Non-pigmented ciliary epithelial cell (primary cell): ENCODE measurements at regions not wholly inside any gene's neighbourhood (a gene's known extent, or its start where the extent isn't known, plus 50 kb on each side); places are given as distances from the start of the nearest gene placed in this dataset.

Experiments
- DNase-seq: peaks from one replicate; pipeline ENCODE4 v3.0.0-alpha.2; 2010; ENCODE audit warnings: low read depth

DNA sequence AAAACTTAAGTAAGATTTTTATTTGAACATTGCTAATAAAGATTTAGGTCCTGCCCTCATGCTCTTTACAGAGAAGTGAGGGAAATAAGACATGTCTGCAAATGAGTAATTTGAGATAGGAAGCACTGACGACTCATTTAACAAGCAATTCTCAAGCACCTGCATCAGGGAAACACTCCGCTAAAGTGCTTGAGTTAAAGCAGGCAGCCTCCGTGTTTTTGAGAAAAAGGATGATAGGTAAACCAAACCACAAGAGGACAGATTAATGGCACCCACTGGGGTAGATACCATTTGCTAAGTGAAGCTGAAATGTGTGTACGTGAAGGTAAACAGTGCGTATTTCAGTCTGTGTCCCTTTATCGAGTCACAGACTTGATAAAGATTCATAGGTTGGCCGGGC, 184.6 kb upstream of the CARD18 start:
- DNase-seq = no peak

DNA sequence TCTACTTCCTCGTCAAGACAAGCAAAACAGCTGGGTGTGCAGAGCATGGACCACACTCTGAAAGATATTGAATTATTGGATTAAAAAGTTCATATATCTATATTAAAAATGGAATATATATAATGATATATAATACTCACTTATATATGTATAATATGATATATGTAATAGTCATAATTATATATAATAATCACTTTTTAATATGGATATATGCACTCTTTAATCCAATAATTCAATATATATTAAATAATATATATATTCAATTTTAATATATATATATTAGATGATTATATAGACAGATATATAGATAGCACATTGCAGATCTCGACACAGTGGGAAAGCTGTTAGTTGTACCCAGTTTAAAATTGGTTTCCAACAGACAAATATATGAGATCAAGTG, 182.1 kb upstream of the CARD18 start:
- DNase-seq = no peak

DNA sequence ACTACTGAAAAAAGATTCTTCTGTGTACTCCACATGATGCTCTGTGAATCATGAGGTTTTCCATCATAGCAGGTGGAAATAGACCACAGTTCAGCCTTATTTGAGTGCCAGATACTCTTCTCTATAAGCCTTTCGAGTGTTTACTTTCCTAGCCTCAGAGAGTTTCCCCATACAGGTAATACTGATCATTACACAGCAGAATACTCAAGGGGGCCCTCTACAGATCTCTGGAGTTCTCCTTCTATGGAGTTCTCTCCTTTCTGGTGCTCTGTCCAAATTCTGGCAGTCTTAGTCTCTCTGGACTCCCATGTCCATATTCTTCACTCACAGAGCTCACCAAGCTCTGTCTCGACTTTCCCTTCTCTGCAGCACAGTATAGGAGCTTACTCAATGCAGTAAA, 175.7 kb upstream of the CARD18 start:
- no peak for DNase-seq

DNA sequence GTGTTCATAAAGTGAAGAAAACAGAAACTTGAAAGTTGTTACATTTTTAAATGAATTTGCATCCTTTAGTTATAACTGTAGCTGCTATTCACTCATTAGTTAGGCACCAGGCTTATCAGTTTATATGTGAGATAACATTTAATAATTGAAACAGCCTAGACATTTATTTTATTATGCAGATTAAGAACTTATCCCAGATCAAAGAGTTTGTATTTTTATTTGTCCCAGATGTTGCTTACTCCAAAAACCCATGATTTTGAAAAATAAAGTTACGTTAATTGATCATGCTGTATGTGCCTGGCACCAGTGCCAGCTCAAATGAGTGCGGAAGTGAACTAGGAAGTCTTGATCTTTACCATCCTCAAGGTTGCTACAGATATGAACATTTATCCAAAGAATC, 172.7 kb upstream of the CARD18 start:
- no peak for DNase-seq

DNA sequence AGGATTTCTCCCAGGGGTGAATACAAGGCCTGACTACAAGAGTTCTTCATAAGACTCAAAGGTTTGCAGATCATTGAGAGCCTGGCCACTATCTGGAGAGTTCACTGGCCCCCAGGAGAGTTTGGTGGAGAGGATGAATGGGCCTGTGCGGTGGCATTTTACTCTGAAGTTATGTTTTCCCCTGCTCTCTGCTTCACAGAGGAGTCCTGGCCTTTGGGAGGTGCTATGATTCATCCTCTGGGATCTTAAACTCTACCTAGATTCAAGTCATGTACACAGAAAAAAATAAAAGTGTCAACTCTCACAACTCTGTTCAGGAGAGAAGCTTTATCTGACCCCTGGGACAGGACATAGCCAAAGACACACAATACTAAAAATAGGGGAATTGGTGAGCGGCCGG, 159.1 kb upstream of the CARD18 start:
- DNase-seq = peak; percentile 10

DNA sequence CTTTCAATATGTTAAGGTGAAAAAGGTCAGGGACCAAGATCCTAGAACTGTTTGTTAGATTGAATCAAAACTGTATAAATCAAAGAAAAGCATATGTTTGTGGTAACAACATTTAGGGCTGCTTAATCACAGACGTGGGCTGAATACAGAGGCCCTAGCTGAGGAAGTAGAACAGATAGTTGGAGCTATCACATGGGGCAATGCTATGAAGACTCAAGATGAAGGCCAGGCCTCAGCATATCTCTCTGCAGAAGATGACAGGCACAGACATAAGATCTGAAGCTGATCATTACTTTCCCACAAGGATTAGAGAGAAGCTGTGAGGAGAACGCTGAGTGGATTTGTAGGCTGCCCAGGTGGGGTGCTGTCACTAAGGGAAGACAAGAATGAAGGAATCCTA, 158.6 kb upstream of the CARD18 start:
- no peak for DNase-seq

DNA sequence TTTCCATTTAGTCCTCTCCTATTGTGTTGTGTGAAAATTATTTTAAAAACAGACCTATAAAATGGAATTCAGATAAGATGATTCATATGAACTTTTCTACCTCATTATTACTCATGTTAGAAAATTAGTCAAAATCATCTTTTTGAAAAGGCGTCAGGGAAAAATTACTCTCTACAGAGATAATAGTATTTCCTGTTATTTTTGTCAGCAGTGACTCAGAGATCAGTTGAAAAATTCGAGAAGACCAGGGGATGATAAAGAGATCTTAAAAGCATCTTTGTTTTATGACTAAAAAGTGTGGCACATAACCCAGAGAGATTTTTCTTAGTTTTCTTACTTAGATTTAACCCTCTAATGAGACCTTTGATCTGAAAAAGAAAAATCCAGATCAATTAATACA, 157.9 kb upstream of the CARD18 start:
- DNase-seq = peak; percentile 38

DNA sequence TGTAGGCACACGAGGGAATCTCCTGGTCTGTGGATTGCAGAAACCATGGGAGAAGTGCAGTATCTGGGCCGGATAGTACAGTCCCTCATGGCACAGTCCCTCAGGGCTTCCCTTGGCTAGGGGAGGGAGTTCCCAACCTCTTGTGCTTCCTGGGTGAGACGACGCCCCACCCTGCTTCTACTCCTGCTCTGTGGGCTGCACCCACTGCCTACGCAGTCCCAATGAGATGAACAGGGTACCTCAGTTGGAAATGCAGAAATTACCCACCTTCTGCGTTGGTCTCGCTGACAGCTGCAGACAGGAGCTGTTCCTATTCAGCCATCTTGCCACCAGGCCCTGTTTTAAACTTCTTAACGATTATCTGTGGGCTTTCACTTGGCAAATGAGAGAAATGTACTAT, 157.2 kb upstream of the CARD18 start:
- DNase-seq = no peak

DNA sequence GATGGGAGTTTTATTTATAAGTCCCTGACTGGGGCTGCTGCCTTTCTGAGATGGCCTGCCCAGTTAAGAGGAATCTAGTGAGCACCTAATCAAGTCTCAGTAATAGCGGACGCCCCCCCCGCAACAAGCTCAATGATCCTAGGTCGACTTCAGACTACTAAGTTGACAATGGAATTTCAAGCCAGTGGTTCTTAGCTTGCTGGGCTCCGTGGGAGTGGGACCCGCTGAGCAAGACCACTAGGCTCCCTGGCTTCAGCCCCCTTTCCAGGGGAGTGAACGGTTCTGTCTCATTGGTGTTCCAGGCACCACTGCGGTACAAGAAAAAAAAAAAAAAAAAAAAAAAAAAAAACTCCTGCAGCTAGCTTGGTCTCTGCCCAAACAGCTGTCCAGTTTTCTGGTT, 156.8 kb upstream of the CARD18 start:
- no peak for DNase-seq

DNA sequence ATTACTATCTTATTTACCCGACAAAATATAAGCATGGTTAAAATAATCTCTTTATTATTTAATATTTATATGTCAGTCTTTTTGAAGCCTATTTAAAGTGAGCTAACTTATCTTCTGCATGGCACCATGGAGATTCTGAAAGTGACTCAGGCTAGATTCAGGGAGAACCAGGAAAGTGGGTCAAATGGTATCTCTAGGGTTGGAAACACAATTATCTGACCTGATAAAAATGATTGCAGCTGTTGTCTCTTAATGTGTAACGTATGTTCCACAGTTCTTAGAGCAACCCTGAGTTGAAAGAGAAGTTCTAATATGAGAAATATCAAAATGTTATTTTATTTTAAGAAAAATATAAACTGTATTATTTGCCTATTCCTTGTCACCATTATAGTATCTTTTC, 143.1 kb upstream of the CARD18 start:
- DNase-seq = no peak

DNA sequence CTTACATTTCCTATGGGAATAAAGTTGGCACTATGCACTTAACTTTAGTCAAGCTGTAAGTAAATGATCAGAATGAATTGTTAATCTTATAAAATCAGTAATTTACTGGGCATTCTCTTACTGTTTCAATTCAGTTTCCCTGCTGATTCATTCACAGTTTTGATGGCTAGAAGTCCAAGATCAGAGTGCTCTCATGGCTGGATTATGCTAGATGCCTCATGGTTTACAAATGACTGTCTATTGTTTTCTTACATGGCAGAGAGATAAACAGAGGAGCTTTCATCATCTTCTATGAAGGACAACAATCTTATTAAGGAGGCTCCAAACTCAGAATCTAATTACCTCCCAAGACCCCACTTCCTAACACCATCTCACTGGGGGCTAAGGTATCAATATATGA, 135.1 kb upstream of the CARD18 start:
- no peak for DNase-seq

DNA sequence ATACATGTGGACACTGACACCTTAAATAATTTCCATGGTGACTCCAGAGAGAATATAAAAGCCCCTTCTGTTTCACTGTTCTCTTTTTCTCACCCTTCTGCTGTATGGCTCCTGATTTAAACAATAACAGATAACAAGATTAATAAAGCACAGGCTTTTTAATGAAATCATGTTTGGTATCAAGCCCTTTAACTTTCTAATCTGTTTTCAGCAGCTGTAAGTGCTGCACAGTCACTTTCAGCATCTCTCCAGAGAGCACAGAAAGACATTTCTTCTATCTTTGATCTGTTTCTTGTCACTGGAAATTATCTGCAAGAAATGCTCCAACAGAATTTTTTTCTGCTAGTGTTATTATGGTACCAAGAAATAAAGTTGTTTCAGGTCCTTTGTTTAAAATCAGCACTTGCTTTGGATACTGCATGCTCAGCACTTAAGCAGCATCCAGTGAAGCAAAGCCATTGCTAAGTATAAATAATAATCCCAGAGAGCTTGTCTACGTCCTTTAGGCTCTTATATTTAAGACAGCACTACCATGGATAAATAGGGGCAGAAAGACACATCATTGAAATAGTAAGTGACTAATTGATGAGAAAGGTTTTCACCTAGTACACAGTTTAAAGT, 134.2 kb upstream of the CARD18 start:
- DNase-seq = no peak

DNA sequence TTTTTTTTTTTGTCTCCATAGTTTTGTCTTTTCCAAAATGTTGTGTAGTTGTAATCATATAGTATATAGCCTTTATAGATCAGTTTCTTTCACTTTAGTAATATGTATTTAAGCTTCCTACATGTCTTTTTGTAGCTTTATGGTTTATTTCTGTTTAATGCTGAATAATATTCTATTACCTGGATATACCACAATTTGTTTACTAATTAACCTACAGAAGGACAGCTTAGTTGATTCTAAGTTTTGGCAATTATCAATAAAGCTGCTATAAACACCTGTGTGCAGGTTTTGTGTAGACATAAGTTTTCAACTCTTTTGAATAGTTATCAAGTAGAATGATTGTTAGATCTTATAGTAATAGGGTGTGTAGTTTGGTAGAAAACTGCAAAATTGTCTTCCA, 130.3 kb upstream of the CARD18 start:
- DNase-seq = no peak

DNA sequence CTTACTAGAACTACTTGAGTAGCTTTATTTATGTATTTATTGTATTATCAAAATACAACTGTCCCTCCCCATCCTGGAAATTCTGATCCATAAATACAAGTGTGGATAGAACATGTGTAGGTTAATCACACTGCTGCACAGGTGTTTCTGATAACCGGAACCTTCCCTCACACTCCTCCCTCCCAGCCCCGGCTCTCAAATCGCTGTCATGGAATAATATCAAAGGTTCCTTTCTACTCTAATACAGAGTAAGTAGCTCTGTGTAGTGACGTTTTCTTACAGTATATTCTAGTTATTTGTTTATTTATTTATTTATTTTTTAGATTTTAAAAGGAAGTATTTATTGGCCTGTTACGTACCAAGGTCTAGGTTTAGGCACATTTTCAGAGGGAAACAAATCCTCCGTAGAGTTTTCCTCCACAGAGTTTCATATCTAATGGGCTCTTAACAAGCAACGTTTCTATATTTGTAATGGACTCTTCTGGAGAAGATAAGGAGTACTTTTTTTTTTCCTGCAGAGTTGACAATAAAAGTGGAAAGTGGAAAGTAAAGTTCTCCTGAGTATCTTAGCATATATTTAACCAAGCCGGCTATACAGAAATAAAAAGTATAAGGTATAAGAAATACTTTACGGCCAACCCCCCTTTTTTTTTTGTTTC, 129.0 kb upstream of the CARD18 start:
- no peak for DNase-seq

DNA sequence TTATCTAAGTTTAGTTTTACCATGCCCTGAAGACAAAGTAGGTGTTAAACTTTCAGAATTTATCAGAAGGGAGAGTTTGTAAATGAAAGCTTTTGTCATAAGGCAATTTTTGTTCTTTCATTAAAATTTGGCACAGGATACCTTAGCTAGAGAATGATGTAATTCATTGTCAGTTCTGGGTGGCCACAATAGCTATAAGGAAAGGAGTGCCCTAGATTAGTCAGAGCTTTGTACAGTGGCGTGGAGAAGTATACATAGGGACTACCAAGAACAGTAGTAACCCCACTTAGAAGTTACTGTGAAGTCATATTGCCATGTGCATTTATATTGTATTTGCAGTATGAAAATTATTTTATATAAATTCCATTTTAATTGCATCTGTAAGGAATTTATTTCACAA, 126.3 kb upstream of the CARD18 start:
- peak; percentile 4 for DNase-seq

DNA sequence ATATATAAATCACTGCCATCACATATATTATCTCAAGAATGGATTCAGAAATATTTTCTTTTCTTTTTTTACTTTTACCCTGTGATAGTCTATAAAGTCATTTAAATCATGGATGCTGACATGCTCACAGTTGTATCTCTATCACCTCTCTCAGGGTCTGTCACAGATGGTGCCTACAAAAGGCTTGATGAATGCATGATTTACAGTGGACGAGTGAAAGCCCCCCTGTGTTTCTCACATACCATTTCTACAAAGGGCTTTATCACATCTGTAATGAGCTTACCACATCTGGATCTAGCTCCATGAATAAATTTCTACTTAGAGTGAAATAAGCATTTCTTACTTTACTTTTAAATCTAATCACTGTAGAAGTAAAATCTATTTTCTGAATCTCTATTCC, 121.4 kb upstream of the CARD18 start:
- DNase-seq = no peak

DNA sequence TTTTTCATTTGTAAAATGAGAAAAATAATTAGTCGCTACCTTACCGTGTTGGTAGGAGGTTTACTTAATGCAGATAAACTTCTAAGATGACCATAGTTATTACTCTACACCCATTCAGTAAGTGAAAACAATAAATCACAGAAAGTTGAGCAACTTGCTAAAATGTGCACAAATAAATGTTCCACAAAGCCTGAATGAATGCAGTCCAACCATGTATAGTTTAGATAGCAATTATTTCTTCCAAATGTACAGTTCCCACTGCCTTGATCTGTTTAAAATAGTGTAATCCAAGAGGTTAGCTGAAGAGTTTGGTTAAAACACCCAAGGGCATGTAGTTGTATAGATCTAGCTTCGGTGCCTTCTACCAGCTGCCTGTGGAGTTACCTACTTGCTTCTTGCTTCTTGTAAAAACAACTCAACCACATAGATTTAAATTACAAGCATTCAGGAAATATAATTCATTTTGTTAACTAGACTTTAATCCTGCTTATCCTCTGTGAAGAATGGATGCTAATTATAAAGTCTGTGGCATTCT, 106.3 kb upstream of the CARD18 start:
- DNase-seq = no peak

DNA sequence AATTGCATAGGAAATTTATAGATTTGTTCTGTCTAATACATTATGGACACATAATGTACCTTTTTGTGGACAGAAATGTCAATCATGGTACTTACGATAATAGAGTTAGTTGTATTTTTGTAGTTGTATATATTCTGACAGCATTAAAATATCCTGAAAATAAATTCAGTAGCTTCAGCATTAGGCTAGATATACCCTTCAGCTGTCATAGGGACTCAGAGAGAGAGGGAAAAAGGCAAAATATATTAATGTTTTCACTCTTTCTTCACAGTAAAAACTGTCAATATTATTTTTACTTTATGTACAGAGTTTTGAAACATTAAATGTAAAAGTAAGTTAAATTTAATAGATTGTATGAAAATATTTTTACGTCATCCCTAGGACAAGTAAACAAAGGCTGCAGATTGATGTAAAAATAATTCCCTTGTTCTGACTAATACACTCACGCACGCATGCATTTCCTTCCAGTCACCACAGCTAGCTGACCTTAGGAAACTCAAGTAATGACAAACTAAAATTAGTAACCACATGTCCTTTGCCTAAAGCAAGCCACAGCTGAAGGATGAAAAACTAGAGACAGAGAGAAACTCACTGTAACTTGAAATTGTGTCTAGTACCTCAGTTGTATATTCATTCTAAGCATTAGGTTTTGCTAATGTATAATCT, 104.7 kb upstream of the CARD18 start:
- peak; percentile 93 for DNase-seq

DNA sequence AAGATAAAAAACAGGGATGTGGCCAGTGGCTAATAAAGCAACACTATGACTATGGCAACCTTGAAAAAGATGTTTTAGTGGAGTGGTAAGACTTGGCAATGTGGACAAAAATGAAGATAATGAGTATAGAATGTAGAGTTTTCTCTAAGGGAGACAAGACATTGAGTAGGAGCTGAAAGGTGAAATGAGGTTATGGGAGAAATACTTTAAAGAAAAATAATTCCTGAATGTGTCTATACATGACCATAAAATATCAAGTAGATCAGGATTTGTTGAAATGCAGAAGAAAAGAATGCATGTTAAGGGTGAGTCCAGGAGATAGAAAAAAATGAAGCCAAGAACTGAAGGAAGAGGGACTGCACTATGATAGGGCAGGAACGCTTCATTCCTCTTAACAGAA, 101.6 kb upstream of the CARD18 start:
- DNase-seq = no peak

DNA sequence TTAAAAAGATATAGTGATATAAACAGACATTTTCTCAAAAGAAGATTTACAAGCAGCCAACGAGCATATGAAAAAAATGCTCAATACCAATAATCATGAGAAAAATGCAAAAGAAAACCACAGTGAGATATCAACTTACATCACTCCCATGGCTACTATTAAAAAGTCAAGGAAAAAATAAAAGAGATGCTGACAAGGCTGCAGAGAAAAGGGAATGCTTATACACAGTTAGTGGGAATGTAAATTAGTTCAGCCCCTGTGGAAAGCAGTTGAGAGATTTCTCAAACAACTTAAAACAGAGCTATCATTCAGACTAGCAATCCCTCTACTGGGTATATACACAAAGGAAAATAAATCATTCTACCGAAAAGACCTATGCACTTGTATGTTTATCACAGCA, 97.1 kb upstream of the CARD18 start:
- DNase-seq = peak; percentile 22

DNA sequence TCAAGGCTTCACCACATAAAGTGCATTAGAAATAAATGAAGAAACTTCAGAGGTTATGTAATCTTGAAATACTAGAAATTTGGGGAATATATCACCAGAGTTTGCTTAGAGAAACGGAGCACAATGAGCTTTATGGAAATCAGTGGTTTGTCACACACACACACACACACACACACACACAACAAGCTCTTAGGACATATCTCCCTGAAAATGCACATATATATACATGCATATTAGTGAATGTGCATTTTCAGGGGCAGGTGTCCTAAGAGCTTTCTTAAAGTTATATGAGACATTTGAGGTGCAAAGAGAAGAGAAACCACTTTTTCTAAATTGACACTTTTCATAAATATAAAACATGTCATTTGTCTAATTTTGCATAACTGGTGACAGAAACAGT, 93.7 kb upstream of the CARD18 start:
- DNase-seq = no peak

DNA sequence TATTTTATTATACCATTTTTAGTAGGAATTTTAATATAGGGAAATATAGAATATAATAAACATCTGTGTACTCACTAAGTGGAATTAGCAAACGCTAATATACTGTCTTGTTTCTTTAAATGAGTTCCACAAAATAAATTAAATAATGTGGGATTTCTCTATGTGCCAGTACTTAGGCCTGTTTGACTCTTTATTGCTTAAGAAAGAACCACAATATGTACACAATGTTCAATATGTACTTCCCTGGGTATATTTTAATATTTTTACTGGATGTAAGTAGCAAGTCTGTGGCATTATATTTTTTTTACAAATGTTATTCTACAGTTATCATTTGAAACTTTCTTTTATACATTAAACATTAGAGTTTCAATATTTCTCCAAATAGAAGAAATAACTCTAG, 92.5 kb upstream of the CARD18 start:
- no peak for DNase-seq

DNA sequence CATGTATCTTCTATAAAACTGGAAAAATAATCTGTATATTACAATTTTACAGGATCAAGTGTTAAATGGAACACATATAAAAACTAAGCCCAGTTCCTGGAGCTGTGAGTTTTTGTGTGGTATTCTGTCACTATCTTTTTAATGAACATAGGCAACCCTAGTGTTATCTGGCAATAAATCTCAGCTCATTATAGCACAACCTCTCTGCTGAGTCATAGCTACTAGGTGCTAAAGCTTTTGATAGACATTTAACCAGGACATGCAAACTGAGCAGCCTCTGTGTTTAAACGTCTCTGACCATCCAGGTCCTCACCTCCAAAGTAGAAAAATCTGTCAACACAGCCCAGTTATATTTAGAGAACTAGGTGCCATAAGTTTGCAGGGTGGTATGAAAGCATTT, 91.0 kb upstream of the CARD18 start:
- DNase-seq = no peak

DNA sequence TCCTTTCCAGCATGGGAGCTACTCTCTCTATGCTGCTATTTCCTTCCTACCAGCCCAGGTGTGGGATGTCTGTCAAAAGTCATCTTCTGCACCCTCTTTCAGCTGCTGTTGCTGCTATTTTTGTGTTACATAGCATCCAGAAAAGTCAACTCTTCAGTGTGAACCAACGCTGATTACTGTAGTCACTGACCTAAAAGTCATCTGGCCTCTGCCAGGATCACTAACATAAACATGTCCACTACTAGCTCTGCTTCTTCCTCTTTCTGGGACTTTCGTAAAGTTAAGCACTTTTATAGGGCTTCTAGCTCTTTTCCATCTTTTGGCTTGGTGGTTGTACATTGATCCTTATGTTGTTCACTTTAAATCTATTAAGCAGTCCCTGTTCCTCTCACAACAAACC, 90.2 kb upstream of the CARD18 start:
- no peak for DNase-seq
